ENCODE measurements at regions not wholly inside any gene's neighbourhood (a gene's known extent, or its start where the extent isn't known, plus 50 kb on each side); places are given as distances from the start of the nearest gene placed in this dataset.

DNA sequence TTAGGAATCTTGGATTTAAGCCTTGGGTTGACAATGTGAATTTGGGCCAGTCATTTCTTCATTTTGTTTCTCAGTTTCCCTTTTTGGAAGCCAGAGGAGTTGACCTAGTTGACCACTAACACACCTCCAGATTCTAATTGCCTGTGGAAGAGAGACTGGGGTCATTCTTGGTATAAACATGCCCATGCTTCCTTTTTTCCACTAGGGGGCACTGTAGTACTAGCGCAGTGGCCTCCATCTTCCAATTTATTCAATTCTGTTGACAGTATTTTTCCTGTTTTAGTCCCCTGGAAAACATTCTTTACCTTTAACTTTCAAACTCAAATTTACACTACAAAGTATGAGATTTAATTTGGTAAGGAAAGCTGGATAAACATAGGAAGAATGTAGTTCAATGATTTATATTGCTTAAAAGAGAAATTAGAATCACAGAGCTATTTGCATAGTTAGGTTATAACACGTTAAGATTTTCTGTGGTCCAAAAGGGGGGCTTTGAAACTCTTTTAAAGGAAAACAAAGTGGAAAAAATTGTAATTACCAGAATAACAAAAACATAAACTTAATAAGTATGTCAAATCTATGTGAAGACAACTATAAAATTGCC, 57.5 kb upstream of the AGPS start:
- peak; percentile 66 for DNase-seq (ENCODE audit: low read depth, low spot score)
- in situ Hi-C loops (cut with HindIII; ENCODE audit: low pct_unique_long_range_greater_than_20kb, low sequenced_read_pairs), result no loop called here

GRCh38 chr2:177335917-177336450, 56.6 kb upstream of the AGPS start:
- no peak for DNase-seq (ENCODE audit: low read depth, low spot score)
- in situ Hi-C loops (cut with HindIII; ENCODE audit: low pct_unique_long_range_greater_than_20kb, low sequenced_read_pairs), result no loop called here

GRCh38 chr2:177338177-177338721, 54.3 kb upstream of the AGPS start:
- peak; percentile 59 for DNase-seq (ENCODE audit: low read depth, low spot score)
- in situ Hi-C loops (cut with HindIII; ENCODE audit: low pct_unique_long_range_greater_than_20kb, low sequenced_read_pairs), result no loop called here

- no peak for DNase-seq (ENCODE audit: low read depth, low spot score)
- in situ Hi-C loops (cut with HindIII; ENCODE audit: low pct_unique_long_range_greater_than_20kb, low sequenced_read_pairs), result no loop called here
These were observed 52.4 kb upstream of the AGPS start for GRCh38 chr2:177340158-177340557.

- DNase-seq (ENCODE audit: low read depth, low spot score), result no peak
- in situ Hi-C loops (cut with HindIII; ENCODE audit: low pct_unique_long_range_greater_than_20kb, low sequenced_read_pairs), result no loop called here
These were observed 49.8 kb upstream of the AGPS start for GRCh38 chr2:177342736-177343135.
